ENCODE measurements at regions not wholly inside any gene's neighbourhood (a gene's known extent, or its start where the extent isn't known, plus 50 kb on each side); places are given as distances from the start of the nearest gene placed in this dataset.

DNA sequence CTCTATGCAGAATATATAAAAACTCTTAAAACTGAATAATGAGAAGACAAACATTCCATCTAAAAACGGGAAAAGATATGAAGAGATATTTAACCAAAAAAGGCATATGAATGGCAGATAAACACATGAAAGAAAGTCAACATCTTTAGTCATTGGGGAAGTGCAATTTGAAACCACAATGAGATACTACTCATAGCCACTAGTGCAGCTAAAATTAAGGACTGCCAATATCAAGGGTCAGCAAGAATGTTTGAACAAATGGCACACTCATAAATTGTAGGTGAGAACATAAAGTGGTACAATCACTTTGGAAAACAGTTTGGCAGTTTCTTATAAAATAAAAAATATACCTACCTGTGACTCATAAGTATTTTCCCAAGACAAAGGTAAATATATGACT is 534.9 kb upstream of the DIPK2B start:
- no peak for DNase-seq

DNA sequence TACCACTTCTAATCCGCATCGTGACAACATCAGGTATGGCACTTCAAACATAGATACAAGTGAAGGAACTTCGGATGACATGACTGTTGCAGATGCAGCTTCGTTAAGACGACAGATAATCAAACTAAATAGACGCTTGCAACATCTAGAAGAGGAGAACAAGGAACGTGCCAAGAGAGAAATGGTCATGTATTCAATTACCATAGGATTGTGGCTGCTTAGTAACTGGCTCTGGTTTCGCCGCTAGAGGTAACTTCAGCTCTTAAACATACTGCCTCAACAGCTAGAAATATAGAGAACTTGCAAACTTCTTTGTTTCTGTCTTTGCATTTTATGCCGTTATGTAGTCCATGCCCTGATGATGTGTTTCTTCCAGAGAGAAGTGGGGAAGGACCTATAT is 530.8 kb upstream of the DIPK2B start:
- no peak for DNase-seq

DNA sequence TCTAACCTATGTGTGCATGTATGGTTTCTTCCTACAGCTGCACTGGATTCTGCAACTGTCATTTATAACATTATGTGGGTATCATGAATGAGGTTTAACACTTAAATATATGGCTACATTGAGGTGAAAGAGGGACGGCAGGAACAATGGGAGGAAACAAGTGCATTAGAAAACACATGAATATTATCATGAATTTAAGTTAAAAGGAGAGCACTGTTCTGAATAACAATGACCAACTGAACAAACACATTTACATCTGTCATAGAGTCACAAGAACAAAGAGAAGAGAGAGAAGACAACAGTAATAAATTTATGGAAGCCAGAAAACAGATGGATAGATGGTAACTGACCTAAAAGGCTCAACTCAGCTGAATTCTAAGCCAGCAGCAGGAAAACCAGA is 527.1 kb upstream of the DIPK2B start:
- DNase-seq: no peak

DNA sequence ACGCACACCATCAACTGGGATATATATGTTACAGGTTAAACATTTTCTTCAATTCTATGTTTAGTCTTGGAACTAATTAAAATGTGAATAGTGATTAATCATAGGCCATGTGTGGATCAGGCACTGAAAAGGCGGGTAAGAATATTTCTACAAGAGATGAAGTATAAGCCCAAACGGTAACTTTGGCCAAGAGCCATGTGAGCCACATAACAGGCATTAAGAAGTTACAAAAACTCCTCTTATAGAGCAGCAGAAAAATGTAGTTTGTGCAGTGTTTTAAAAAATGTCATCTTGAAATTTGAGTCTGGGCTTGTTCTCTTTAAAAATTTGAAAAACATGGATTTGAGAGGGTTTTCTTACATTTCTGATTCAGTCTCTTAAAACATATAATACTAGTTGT is 521.8 kb upstream of the DIPK2B start:
- no peak for DNase-seq

- DNase-seq: no peak
These were observed 519.2 kb upstream of the DIPK2B start for GRCh38 chrX:45719751-45720501.

DNA sequence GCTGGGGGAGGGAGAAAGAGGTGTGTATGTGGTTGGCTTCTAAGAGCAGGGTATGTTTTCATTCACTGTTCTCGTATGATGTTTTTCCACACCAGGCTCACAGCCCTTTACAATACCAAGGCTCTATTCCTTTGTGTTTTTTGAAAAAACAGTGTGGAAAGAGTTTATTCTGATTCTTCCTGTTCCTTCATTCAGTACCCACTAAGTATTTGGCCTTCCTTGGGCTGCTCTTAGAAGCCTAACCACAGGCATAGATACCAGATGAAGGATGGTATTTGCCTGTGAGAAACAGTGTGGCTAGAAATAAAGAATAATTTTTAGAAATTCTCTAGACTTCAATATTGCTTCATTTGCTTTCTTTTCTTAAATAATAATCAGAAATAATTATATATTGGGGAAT is 518.0 kb upstream of the DIPK2B start:
- no peak for DNase-seq

DNA sequence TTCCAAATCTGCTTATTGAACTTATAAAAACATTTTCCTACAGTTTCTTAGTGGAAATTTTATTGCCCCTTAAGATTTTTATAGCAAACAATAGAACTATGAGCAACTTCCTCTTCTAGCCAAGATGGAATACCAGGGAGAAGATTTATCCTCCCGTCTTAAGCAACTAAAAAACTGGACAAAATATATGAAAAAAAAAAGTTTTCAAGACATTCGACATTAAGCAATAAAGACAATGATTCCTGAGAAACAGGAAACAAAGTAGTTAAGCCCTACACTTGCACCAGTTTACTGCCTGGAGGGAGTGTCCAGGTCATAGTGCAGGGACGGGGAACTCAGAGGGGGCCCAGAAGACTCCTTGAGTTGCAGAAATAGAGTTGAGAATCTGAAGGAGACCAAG is 516.1 kb upstream of the DIPK2B start:
- DNase-seq: no peak

GRCh38 chrX:45715748-45716147 is 515.1 kb upstream of the DIPK2B start:
- DNase-seq: no peak

- peak in 1 of 2 experiments; percentile 41 for DNase-seq
These were observed 514.2 kb upstream of the DIPK2B start for GRCh38 chrX:45714866-45715265.

- DNase-seq: no peak
These were observed 511.4 kb upstream of the DIPK2B start for GRCh38 chrX:45712067-45712466.

GRCh38 chrX:45711231-45711630 is 510.6 kb upstream of the DIPK2B start:
- no peak for DNase-seq

GRCh38 chrX:45710081-45710801 is 509.6 kb upstream of the DIPK2B start:
- DNase-seq: peak; percentile 34 to 43

GRCh38 chrX:45709381-45709780 is 508.7 kb upstream of the DIPK2B start:
- DNase-seq: no peak

- DNase-seq: no peak
These were observed 498.5 kb upstream of the DIPK2B start for GRCh38 chrX:45699158-45699557.

DNA sequence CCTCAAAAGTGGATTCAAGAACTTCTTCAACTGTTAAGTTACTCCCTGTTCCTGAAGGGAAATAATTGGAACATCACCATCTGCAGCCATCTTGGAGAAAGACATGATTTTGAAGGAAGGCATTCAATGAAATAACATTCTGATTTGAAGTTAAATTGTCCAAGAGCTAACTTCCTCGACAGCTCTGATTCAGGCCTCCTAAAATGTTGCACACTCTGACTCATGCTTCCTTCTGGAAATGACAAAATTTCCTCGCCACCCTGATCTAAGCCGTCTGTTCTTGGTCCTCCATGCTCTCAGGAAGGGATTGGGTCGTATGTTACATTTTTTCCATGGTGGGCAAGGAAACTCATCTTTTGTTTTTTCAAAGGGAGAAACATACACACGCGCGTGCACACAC is 496.9 kb upstream of the DIPK2B start:
- no peak for DNase-seq

DNA sequence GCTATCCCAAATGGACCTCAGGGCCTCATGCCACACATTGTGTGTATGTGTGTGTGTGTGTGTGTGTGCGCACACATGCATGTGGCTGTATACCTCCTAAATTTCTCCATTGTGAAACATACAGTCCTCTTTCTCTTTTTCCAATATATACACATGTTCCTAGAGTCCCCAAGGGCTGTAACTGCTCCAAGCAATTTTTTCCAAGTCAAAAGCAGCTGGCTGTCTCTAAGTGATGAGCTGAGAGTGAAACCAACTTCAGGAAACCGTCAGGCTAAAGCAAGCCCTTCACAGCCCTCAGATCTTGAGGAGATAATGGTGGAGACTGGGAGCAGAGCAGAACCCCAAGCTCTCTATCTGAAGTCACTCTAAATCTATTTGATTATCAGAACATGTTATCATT is 496.1 kb upstream of the DIPK2B start:
- no peak for DNase-seq

GRCh38 chrX:45689971-45690370 is 489.3 kb upstream of the DIPK2B start:
- DNase-seq: no peak

DNA sequence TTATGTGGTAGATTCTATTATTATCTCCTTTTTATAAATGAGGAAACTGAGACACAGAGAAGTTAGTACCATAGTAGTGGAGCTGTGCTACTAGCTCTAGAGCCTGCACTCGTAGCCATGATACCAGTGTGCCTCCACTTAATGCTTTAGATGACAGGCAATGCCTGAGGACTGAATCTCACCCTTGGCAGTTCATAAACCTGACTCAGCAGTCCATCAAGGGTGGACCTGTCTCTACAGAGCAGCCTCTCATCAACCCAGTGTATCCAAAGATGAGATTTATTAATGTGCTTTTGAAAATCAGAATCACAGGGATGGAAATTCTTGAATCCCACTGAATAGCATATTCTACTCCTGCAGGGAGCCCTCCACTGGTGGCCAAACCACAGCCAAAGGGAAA is 483.2 kb upstream of the DIPK2B start:
- no peak for DNase-seq

GRCh38 chrX:45681891-45682290 is 481.2 kb upstream of the DIPK2B start:
- DNase-seq: no peak

- no peak for DNase-seq
These were observed 469.2 kb upstream of the DIPK2B start for GRCh38 chrX:45669715-45670340.

DNA sequence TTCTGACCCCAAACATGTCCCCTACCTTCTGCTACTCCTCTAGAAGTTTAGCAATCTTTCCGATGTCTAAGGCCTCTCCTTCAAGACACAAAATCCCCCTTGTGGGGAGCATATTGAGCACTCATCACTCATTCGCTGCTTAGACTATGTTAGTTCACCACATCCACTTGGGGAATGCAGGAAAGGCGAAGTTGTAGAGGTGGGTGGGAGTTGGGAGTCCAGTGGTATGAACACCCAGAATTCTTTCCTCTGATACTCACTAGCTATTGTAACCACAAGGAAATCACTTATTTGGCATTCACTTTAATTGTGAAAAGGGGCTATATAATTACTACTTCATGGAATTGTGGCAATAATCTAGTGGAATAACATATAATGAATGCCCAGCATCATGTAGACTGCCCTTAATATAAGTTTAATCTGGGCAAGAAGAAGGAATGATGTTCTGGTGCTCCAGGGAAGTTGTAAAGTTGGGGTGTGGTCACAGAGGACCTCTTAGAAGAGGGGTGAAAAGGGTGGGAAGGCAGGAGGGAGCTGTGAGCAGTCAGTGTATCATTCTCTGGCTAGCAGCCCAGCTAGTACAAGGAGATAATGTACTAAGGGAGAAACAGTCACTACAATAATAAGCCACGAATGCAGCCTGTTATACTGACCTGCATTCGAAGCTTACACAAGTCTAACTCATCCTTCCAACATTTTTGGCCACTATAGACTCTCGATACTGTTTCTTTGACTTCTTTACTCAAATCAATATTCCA is 468.2 kb upstream of the DIPK2B start:
- DNase-seq: no peak

DNA sequence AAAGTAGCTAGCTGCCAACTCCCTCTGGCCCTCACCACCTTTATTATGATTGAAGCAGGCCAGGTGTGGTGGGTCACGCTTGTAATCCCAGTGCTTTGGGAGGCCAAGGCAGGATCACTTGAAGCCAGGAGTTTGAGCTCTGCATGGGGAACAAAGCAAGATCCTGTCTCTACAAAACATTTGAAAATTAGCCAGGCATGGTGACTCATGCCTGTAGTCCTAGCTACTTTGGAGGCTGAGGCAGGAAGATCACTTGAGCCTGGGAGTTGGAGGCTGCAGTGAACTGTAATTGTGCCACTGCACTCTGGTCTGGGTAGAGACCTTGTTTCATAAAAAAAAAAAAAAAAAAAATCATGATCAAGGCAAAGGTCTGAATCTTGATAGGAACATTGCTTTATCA is 467.0 kb upstream of the DIPK2B start:
- DNase-seq: no peak

GRCh38 chrX:45664727-45665290 is 464.1 kb upstream of the DIPK2B start:
- DNase-seq: no peak

All from stimulated activated CD4-positive, alpha-beta T cell treated with anti-CD3 and anti-CD28 coated beads, Interleukin-4, amount 100 ng/mL, for 4 hours (primary cell).